ENCODE measurements at regions not wholly inside any gene's neighbourhood (a gene's known extent, or its start where the extent isn't known, plus 50 kb on each side); places are given as distances from the start of the nearest gene placed in this dataset.

GRCh38 chr21:15211491-15212133, 146.8 kb upstream of the NRIP1 start (continued):
- TF ChIP-seq RERE (CRISPR knock-in tag; IDR thresholded peaks at IDR 0.05; ENCODE audit: low read depth) = peak; percentile 76
- TF ChIP-seq ZFY (CRISPR knock-in tag; IDR thresholded peaks at IDR 0.05) = 0 out of 2 replicates have a peak, but pooled peaks have one; percentile 30
- TF ChIP-seq MEIS2 (CRISPR knock-in tag; IDR thresholded peaks at IDR 0.05) = peak; percentile 87
- TF ChIP-seq SKIL (CRISPR knock-in tag; IDR thresholded peaks at IDR 0.05; ENCODE audit: borderline replicate concordance) = peak; percentile 94
- TF ChIP-seq MLX (CRISPR knock-in tag; IDR thresholded peaks at IDR 0.05) = peak; percentile 72
- no peak for TF ChIP-seq GTF3A (CRISPR knock-in tag; conservative IDR thresholded peaks at IDR 0.05)
- TF ChIP-seq YEATS2 (CRISPR knock-in tag; IDR thresholded peaks at IDR 0.05; ENCODE audit: borderline replicate concordance) = no peak
- peak; percentile 98 for TF ChIP-seq HMG20A (CRISPR knock-in tag; IDR thresholded peaks at IDR 0.05; ENCODE audit: borderline replicate concordance)
- no peak for TF ChIP-seq ZNF367 (CRISPR knock-in tag; IDR thresholded peaks at IDR 0.05; ENCODE audit: borderline replicate concordance)
- TF ChIP-seq HNRNPK (IDR thresholded peaks at IDR 0.05; ENCODE audit: low read depth, low read length, poor library complexity, severe bottlenecking) = no peak
- TF ChIP-seq DNMT1 (CRISPR knock-in tag; IDR thresholded peaks at IDR 0.05) = no peak
- no peak for TF ChIP-seq ZIK1 (CRISPR knock-in tag; IDR thresholded peaks at IDR 0.05; ENCODE audit: borderline replicate concordance, low read depth)
- TF ChIP-seq ZNF343 (CRISPR knock-in tag; IDR thresholded peaks at IDR 0.05) = no peak
- no peak for TF ChIP-seq SSRP1 (CRISPR knock-in tag; IDR thresholded peaks at IDR 0.05)
- no peak for TF ChIP-seq PLRG1 (conservative IDR thresholded peaks at IDR 0.05)
- no peak for TF ChIP-seq CSRNP2 (CRISPR knock-in tag; conservative IDR thresholded peaks at IDR 0.05; ENCODE audit: low read depth)
- TF ChIP-seq NFIC (IDR thresholded peaks at IDR 0.05; ENCODE audit: low read length) = peak; percentile 96
- TF ChIP-seq CTCF (CRISPR knock-in tag; IDR thresholded peaks at IDR 0.05) = no peak
